CD4-positive, CD25-positive, alpha-beta regulatory T cell (primary cell): ENCODE measurements at regions not wholly inside any gene's neighbourhood (a gene's known extent, or its start where the extent isn't known, plus 50 kb on each side); places are given as distances from the start of the nearest gene placed in this dataset.

Experiments used
- ATAC-seq, 2 donors: fragments of 150-1000 bp; cut with Tn5 transposase; one replicate each; pipeline ENCODE4 v1.10.0; 2021; ENCODE audit warnings: low read depth in 2 of 2, moderate number of reproducible peaks in 2 of 2, moderate library complexity in 1 of 2
- DNase-seq, 3 donors: peaks; one replicate each; pipeline versions ENCODE4 v3.0.0 to v3.0.0-alpha.2; 2012 to 2022; ENCODE audit warnings: mixed read lengths in 1 of 3
- H3K27ac ChIP-seq: one replicate; pipeline ENCODE4 v1.7.0; 2013; ENCODE audit warnings: mild to moderate bottlenecking, low read length; ENCODE audit not compliant: insufficient read depth, poor library complexity, severe bottlenecking
- H3K27me3 ChIP-seq: one replicate; pipeline ENCODE4 v1.7.0; 2013; ENCODE audit warnings: low read length; ENCODE audit not compliant: control insufficient read depth, insufficient read depth
- H3K36me3 ChIP-seq: one replicate; pipeline ENCODE4 v1.7.0; 2013; ENCODE audit warnings: mild to moderate bottlenecking, low read length, moderate library complexity; ENCODE audit not compliant: control insufficient read depth, insufficient read depth
- H3K4me1 ChIP-seq: 2 replicates; pipeline ENCODE4 v1.7.0; 2013; ENCODE audit warnings: mild to moderate bottlenecking, low read length; ENCODE audit not compliant: insufficient read depth, control insufficient read depth, poor library complexity, severe bottlenecking
- H3K4me3 ChIP-seq: one replicate; pipeline ENCODE4 v1.7.0; 2013; ENCODE audit warnings: low read depth, mild to moderate bottlenecking, low read length, moderate library complexity
- H3K9me3 ChIP-seq, 2 experiments: 1 replicate in 1 of 2; 2 replicates in 1 of 2; pipeline ENCODE4 v1.7.0; 2013; ENCODE audit warnings: low read length in 2 of 2, mild to moderate bottlenecking in 1 of 2, moderate library complexity in 1 of 2; ENCODE audit not compliant: control insufficient read depth in 2 of 2
- H3K27ac Mint-ChIP-seq, 3 donors: one replicate each; pipeline ENCODE4 v1.8.0; 2020 to 2022; ENCODE audit warnings: mild to moderate bottlenecking in 3 of 3, mixed read lengths in 3 of 3, moderate library complexity in 2 of 3
- H3K27me3 Mint-ChIP-seq: one replicate; pipeline ENCODE4 v1.8.0; 2022; ENCODE audit warnings: mild to moderate bottlenecking, mixed read lengths
- H3K36me3 Mint-ChIP-seq: one replicate; pipeline ENCODE4 v1.8.0; 2020; ENCODE audit warnings: mixed read lengths
- H3K4me1 Mint-ChIP-seq, 4 donors: one replicate each; pipeline ENCODE4 v1.8.0; 2020 to 2022; ENCODE audit warnings: mixed read lengths in 4 of 4, mild to moderate bottlenecking in 1 of 4
- H3K4me3 Mint-ChIP-seq, 4 donors: one replicate each; pipeline ENCODE4 v1.8.0; 2020 to 2022; ENCODE audit warnings: mild to moderate bottlenecking in 4 of 4, mixed read lengths in 4 of 4, moderate library complexity in 3 of 4
- H3K9me3 Mint-ChIP-seq, 7 donors: one replicate each; pipeline ENCODE4 v1.8.0; 2020 to 2022; ENCODE audit warnings: mixed read lengths in 7 of 7, mild to moderate bottlenecking in 3 of 7, moderate library complexity in 2 of 7

GRCh38 chr5:175015028-175015685 is 290.8 kb downstream of the MSX2 start:
- Mint-ChIP-seq H3K4me3 (peak overlapping the region in 1 of 4 donors; percentile 55), H3K36me3 (no peaks in the 10 kb centered on the region)

GRCh38 chr5:175013251-175013650 is 288.9 kb downstream of the MSX2 start:
- Histone ChIP-seq H3K36me3 (no peaks in the 10 kb centered on the region), H3K27me3 (no peaks in the 10 kb centered on the region), H3K4me1 (no peaks in the 10 kb centered on the region), H3K9me3 (no peaks in the 10 kb centered on the region), H3K27ac (no peak overlapping the region), H3K4me3 (no peak overlapping the region)
- DNase-seq (no peak), ATAC-seq (no peak)
- Mint-ChIP-seq H3K4me1 (no peaks in the 10 kb centered on the region), H3K36me3 (no peaks in the 10 kb centered on the region), H3K4me3 (no peak overlapping the region), H3K27ac (no peak overlapping the region), H3K27me3 (no peaks in the 10 kb centered on the region), H3K9me3 (peaks cover 0 to 4% (median 0%) of the 10 kb centered on the region in 7 donors)

More at GRCh38 chr5:175015028-175015685, 290.8 kb downstream of the MSX2 start:
- Histone ChIP-seq H3K27me3 (no peaks in the 10 kb centered on the region), H3K36me3 (no peaks in the 10 kb centered on the region), H3K27ac (no peak overlapping the region), H3K9me3 (no peaks in the 10 kb centered on the region), H3K4me3 (no peak overlapping the region), H3K4me1 (no peaks in the 10 kb centered on the region)
- no peaks in the 10 kb centered on the region for H3K4me1 Mint-ChIP-seq
- no peaks in the 10 kb centered on the region for H3K27me3 Mint-ChIP-seq
- DNase-seq (no peak), ATAC-seq (no peak)
- no peak overlapping the region for H3K27ac Mint-ChIP-seq
- H3K9me3 Mint-ChIP-seq: peaks cover 0 to 3% (median 0%) of the 10 kb centered on the region in 7 donors

DNA sequence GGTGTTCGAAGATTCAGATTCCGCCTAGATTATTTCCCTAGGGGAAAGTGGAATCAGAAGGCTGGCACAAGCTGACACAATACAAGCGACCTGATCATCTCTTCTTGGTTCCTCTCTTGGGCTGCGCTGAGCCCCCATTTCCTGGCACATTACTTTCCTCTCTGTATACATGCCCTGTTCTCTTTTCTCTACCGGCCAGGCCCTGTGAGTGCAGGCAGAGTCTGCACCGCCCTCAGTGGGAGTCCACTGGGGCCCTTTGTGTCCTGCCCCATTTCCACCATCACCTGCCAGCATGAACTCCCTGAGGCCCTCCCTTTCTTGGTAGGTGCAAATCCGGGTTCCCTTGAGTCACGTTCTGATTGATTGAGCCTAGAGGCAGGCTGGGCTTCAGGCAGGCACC is 287.9 kb downstream of the MSX2 start:
- no peak overlapping the region for H3K27ac Mint-ChIP-seq
- no peak overlapping the region for H3K4me3 ChIP-seq
- no peaks in the 10 kb centered on the region for H3K4me1 Mint-ChIP-seq
- no peaks in the 10 kb centered on the region for H3K36me3 ChIP-seq
- peaks cover 0 to 4% (median 0%) of the 10 kb centered on the region in 7 donors for H3K9me3 Mint-ChIP-seq
- ATAC-seq (no peak), DNase-seq (no peak)
- H3K27me3 ChIP-seq: no peaks in the 10 kb centered on the region
- no peaks in the 10 kb centered on the region for H3K9me3 ChIP-seq
- H3K4me1 ChIP-seq: no peaks in the 10 kb centered on the region
- no peaks in the 10 kb centered on the region for H3K27me3 Mint-ChIP-seq
- H3K27ac ChIP-seq: no peak overlapping the region
- no peak overlapping the region for H3K4me3 Mint-ChIP-seq
- H3K36me3 Mint-ChIP-seq: no peaks in the 10 kb centered on the region

DNA sequence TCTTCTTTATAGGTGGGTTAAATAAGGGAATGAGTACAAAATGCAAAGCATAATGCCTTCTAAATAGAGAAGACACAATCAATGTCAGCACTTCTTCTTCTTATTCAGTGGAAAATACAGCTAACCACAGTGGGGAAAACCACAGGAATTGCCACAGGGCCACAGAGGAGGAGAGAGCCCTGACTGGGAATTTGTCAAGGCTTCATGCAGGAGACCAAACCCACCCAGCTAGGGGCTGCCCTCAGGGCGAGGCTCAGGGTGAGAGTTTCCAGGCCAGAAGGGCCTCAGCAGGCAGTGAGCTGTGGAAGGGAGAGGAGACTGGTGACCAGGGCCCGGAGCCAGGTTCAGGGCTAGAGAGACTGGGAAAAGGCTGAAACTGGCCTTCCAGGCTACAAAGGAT is 279.1 kb downstream of the MSX2 start:
- H3K36me3 ChIP-seq: no peaks in the 10 kb centered on the region
- Mint-ChIP-seq H3K27me3 (no peaks in the 10 kb centered on the region), H3K4me3 (no peak overlapping the region), H3K27ac (no peak overlapping the region), H3K9me3 (peaks cover 0 to 11% (median 3%) of the 10 kb centered on the region in 7 donors), H3K36me3 (no peaks in the 10 kb centered on the region), H3K4me1 (peaks cover 0 to 2% (median 0%) of the 10 kb centered on the region in 4 donors)
- DNase-seq (no peak), ATAC-seq (no peak)
- no peak overlapping the region for H3K27ac ChIP-seq
- H3K27me3 ChIP-seq: no peaks in the 10 kb centered on the region
- H3K9me3 ChIP-seq: peaks cover 0 to 9% of the 10 kb centered on the region in 2 experiments
- no peaks in the 10 kb centered on the region for H3K4me1 ChIP-seq
- H3K4me3 ChIP-seq: no peak overlapping the region

DNA sequence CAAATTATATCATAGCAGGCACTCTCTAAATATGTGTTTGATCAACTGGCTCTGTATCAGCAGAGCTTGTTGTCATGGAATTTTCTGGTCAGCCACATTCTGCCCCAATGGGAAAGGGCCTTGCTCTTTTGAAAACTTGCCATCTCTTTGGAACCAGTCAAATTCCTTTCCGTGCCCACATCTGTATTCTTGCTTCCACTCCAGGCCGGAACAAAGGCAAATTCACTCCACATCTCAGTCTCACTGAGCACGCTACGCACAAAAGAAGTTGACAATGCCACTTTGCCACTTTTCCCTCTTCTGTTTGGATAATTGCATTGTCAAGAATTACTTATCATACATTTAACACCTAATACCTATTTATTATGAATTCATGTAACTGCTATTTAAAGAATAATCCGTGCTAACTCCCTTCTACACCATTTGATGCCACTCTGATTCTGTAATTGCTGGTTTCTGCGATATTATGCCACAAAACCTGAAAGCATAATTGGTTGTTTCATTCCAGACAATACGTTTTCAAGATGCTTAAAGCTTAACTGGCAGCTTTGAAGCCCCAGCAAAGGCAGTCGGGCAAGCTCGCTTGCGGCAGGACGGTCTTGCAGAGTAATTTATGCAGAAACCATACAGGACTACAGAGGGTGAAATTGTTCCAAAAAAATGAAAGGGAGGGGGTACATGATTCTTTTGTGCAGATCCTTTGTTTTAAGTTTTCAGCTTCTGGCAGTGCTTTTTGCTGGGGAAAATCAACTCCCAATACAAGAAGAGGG is 277.7 kb downstream of the MSX2 start:
- H3K9me3 Mint-ChIP-seq: peaks cover 0 to 17% (median 5%) of the 10 kb centered on the region in 7 donors
- no peak for ATAC-seq

DNA sequence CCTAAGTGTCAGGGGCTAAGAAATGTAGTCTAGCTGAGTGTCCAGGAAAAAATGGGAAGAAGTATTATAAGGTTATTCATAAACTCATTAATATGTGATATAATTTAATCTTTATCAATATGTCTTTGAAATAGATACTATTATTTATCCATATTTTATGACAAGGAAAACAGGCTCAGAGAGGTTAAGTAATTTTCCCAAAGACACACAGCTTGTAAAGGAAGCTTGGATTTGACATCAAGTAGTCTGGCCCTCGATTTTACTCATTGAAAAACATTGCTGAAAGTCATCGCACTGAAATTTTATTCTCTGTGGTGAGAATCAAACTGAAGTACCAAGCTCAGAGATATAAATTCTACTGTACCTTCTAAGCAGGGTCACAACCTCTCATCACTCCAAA is 276.9 kb downstream of the MSX2 start:
- Mint-ChIP-seq H3K36me3 (no peaks in the 10 kb centered on the region), H3K27me3 (no peaks in the 10 kb centered on the region), H3K4me1 (peaks cover 5 to 10% (median 9%) of the 10 kb centered on the region in 4 donors), H3K27ac (no peak overlapping the region), H3K4me3 (no peak overlapping the region), H3K9me3 (peaks cover 0 to 17% (median 5%) of the 10 kb centered on the region in 7 donors)
- Histone ChIP-seq H3K36me3 (no peaks in the 10 kb centered on the region), H3K9me3 (peaks cover 0 to 16% of the 10 kb centered on the region in 2 experiments), H3K4me1 (no peaks in the 10 kb centered on the region), H3K27ac (no peak overlapping the region), H3K4me3 (no peak overlapping the region), H3K27me3 (no peaks in the 10 kb centered on the region)
- no peak for ATAC-seq
- DNase-seq: no peak

More for the DNA sequence above, 277.7 kb downstream of the MSX2 start:
- H3K27ac Mint-ChIP-seq: no peak overlapping the region
- no peak overlapping the region for H3K4me3 Mint-ChIP-seq
- no peak overlapping the region for H3K4me3 ChIP-seq
- H3K36me3 ChIP-seq: no peaks in the 10 kb centered on the region
- no peaks in the 10 kb centered on the region for H3K36me3 Mint-ChIP-seq
- DNase-seq: no peak
- H3K27me3 ChIP-seq: no peaks in the 10 kb centered on the region
- H3K27me3 Mint-ChIP-seq: no peaks in the 10 kb centered on the region
- peaks cover 5 to 10% (median 9%) of the 10 kb centered on the region in 4 donors for H3K4me1 Mint-ChIP-seq
- H3K4me1 ChIP-seq: no peaks in the 10 kb centered on the region
- H3K27ac ChIP-seq: no peak overlapping the region
- H3K9me3 ChIP-seq: peaks cover 0 to 16% of the 10 kb centered on the region in 2 experiments

DNA sequence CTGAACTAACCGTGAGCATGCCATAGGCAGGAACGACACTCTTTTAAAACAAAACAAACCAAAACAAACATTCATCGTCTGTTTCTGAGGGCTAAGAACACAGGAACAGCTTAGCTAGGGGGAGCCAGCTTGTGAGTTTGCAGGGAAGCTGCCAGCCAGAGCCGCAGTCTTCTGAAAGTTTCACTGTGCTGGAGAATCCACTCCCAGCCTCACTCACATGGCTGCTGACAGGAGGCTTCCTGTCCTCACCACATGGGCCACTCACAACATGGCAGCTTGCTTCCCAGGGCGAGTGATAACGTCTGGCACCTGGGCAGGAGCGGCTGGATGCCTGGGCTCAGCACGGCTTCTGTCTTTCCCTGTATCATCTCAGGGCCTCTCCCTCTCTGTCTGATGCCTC is 275.2 kb downstream of the MSX2 start:
- Mint-ChIP-seq H3K4me1 (peaks cover 5 to 10% (median 9%) of the 10 kb centered on the region in 4 donors), H3K9me3 (peaks cover 0 to 17% (median 5%) of the 10 kb centered on the region in 7 donors), H3K27ac (no peak overlapping the region), H3K4me3 (no peak overlapping the region), H3K27me3 (no peaks in the 10 kb centered on the region), H3K36me3 (no peaks in the 10 kb centered on the region)
- ATAC-seq (no peak), DNase-seq (no peak)
- Histone ChIP-seq H3K4me3 (no peak overlapping the region), H3K27me3 (no peaks in the 10 kb centered on the region), H3K36me3 (no peaks in the 10 kb centered on the region), H3K27ac (no peak overlapping the region), H3K9me3 (peaks cover 0 to 16% of the 10 kb centered on the region in 2 experiments), H3K4me1 (no peaks in the 10 kb centered on the region)
